ENCODE measurements at regions not wholly inside any gene's neighbourhood (a gene's known extent, or its start where the extent isn't known, plus 50 kb on each side); places are given as distances from the start of the nearest gene placed in this dataset.

DNA sequence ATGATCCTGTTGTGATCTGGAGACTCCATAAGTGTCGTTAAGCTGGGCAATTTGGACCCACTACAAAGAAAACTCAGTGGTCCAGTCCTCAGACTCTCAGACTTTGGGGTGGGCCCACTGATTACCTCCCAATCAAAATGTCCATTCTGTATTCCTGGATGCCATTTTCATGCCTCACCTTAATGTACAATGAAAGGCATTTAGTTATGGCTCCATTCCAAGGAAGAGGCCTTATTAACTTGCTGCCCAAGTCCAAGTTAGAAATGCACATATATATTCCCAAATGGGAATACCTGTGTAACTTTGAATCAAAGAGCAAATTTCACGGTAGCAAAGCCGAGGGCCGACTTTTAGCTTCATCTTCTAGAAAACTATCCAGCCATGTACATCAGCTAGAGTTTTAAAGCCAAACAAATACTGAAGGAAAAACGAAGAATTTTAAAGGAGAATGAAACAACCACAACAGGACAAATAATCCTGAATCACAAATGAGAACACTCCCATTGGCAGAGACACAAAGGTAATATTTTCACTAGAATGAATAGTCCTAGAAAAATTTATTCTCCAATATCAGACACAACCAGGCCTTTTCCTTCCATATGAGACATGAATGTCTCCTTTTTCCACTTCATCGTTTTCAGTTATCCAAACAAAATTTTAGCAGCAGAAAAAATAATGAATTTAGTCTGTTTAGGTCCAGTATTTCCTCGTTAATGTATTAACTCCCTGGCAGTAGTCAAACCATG is 63.7 kb upstream of the HHIP start:
- TF ChIP-seq, protein P1, sequence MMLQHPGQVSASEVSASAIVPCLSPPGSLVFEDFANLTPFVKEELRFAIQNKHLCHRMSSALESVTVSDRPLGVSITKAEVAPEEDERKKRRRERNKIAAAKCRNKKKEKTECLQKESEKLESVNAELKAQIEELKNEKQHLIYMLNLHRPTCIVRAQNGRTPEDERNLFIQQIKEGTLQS (CRISPR knock-in tag; conservative IDR thresholded peaks at IDR 0.05): no peak
- TF ChIP-seq, protein P2, sequence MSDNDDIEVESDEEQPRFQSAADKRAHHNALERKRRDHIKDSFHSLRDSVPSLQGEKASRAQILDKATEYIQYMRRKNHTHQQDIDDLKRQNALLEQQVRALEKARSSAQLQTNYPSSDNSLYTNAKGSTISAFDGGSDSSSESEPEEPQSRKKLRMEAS (CRISPR knock-in tag; IDR thresholded peaks at IDR 0.05): no peak
- TF ChIP-seq, protein P3, sequence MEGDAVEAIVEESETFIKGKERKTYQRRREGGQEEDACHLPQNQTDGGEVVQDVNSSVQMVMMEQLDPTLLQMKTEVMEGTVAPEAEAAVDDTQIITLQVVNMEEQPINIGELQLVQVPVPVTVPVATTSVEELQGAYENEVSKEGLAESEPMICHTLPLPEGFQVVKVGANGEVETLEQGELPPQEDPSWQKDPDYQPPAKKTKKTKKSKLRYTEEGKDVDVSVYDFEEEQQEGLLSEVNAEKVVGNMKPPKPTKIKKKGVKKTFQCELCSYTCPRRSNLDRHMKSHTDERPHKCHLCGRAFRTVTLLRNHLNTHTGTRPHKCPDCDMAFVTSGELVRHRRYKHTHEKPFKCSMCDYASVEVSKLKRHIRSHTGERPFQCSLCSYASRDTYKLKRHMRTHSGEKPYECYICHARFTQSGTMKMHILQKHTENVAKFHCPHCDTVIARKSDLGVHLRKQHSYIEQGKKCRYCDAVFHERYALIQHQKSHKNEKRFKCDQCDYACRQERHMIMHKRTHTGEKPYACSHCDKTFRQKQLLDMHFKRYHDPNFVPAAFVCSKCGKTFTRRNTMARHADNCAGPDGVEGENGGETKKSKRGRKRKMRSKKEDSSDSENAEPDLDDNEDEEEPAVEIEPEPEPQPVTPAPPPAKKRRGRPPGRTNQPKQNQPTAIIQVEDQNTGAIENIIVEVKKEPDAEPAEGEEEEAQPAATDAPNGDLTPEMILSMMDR (IDR thresholded peaks at IDR 0.05): no peak
- TF ChIP-seq SP1 (CRISPR knock-in tag; conservative IDR thresholded peaks at IDR 0.05) (no peak), KAT7 (CRISPR knock-in tag; IDR thresholded peaks at IDR 0.05; ENCODE audit: borderline replicate concordance) (no peak), ZNF232 (CRISPR knock-in tag; IDR thresholded peaks at IDR 0.05) (no peak), ZBTB21 (CRISPR knock-in tag; IDR thresholded peaks at IDR 0.05; ENCODE audit: borderline replicate concordance) (no peak), TP53 (CRISPR knock-in tag; IDR thresholded peaks at IDR 0.05) (no peak)
- TF ChIP-seq, protein P4, sequence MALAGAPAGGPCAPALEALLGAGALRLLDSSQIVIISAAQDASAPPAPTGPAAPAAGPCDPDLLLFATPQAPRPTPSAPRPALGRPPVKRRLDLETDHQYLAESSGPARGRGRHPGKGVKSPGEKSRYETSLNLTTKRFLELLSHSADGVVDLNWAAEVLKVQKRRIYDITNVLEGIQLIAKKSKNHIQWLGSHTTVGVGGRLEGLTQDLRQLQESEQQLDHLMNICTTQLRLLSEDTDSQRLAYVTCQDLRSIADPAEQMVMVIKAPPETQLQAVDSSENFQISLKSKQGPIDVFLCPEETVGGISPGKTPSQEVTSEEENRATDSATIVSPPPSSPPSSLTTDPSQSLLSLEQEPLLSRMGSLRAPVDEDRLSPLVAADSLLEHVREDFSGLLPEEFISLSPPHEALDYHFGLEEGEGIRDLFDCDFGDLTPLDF (CRISPR knock-in tag; IDR thresholded peaks at IDR 0.05): no peak
- TF ChIP-seq, protein P5, sequence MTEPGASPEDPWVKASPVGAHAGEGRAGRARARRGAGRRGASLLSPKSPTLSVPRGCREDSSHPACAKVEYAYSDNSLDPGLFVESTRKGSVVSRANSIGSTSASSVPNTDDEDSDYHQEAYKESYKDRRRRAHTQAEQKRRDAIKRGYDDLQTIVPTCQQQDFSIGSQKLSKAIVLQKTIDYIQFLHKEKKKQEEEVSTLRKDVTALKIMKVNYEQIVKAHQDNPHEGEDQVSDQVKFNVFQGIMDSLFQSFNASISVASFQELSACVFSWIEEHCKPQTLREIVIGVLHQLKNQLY (CRISPR knock-in tag; IDR thresholded peaks at IDR 0.05): no peak
- TF ChIP-seq, protein P6, sequence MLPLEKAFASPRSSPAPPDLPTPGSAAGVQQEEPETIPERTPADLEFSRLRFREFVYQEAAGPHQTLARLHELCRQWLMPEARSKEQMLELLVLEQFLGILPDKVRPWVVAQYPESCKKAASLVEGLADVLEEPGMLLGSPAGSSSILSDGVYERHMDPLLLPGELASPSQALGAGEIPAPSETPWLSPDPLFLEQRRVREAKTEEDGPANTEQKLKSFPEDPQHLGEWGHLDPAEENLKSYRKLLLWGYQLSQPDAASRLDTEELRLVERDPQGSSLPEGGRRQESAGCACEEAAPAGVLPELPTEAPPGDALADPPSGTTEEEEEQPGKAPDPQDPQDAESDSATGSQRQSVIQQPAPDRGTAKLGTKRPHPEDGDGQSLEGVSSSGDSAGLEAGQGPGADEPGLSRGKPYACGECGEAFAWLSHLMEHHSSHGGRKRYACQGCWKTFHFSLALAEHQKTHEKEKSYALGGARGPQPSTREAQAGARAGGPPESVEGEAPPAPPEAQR (CRISPR knock-in tag; IDR thresholded peaks at IDR 0.05): no peak
- TF ChIP-seq, protein P7, sequence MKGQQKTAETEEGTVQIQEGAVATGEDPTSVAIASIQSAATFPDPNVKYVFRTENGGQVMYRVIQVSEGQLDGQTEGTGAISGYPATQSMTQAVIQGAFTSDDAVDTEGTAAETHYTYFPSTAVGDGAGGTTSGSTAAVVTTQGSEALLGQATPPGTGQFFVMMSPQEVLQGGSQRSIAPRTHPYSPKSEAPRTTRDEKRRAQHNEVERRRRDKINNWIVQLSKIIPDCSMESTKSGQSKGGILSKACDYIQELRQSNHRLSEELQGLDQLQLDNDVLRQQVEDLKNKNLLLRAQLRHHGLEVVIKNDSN (CRISPR knock-in tag; IDR thresholded peaks at IDR 0.05): no peak

Measured in WTC11 (cell line).